Glutamatergic neuron (in vitro differentiated cells): ENCODE measurements at regions not wholly inside any gene's neighbourhood (a gene's known extent, or its start where the extent isn't known, plus 50 kb on each side); places are given as distances from the start of the nearest gene placed in this dataset. TPM values are rescaled to one million over a fixed set of nuclear protein-coding genes. Genes with fewer than 3 reads are reported as not detected.
"Not testable (repeated sequence)": the region's sequence is repeated elsewhere in the genome, so short reads cannot be mapped to it uniquely, and the experiment has no call there.

Experiments
- DNase-seq: peaks from one replicate; pipeline ENCODE4 v3.0.0; 2022
- H3K27ac Mint-ChIP-seq: one replicate; pipeline ENCODE4 v1.8.0; 2020; ENCODE audit warnings: mild to moderate bottlenecking, mixed read lengths, inconsistent platforms; ENCODE audit not compliant: unreplicated experiment
- H3K27me3 Mint-ChIP-seq: one replicate; pipeline ENCODE4 v1.8.0; 2020; ENCODE audit warnings: mild to moderate bottlenecking, moderate library complexity, mixed read lengths, inconsistent platforms; ENCODE audit not compliant: unreplicated experiment
- H3K36me3 Mint-ChIP-seq: one replicate; pipeline ENCODE4 v1.8.0; 2020; ENCODE audit warnings: mild to moderate bottlenecking, mixed read lengths, inconsistent platforms; ENCODE audit not compliant: unreplicated experiment
- H3K4me1 Mint-ChIP-seq: one replicate; pipeline ENCODE4 v1.8.0; 2020; ENCODE audit warnings: mild to moderate bottlenecking, low read depth, mixed read lengths, inconsistent platforms; ENCODE audit not compliant: unreplicated experiment
- H3K4me3 Mint-ChIP-seq: one replicate; pipeline ENCODE4 v1.8.0; 2020; ENCODE audit warnings: mild to moderate bottlenecking, mixed read lengths, inconsistent platforms; ENCODE audit not compliant: unreplicated experiment
- H3K9me3 Mint-ChIP-seq: one replicate; pipeline ENCODE4 v1.8.0; 2020; ENCODE audit warnings: mild to moderate bottlenecking, moderate library complexity, mixed read lengths, inconsistent platforms; ENCODE audit not compliant: unreplicated experiment
- CTCF ChIP-seq: fragments of 200-600 bp; sonication (generic); IDR thresholded peaks from one replicate; pipeline ENCODE4 v1.5.0; 2021; ENCODE audit not compliant: partially characterized antibody, unreplicated experiment
- microRNA-seq: library from miRNA; unstranded; fragments of <30 nt; microRNA quantifications from one replicate; pipeline ENCODE4, GENCODE V29; 2020; ENCODE audit not compliant: unreplicated experiment

- no peaks in the 10 kb centered on the region for H3K27me3 Mint-ChIP-seq
- no peak overlapping the region for H3K4me3 Mint-ChIP-seq
- no peak overlapping the region for H3K27ac Mint-ChIP-seq
- no peaks in the 10 kb centered on the region for H3K9me3 Mint-ChIP-seq
- TF ChIP-seq CTCF = no peak
- H3K4me1 Mint-ChIP-seq = no peaks in the 10 kb centered on the region
- no peak for DNase-seq
- no peaks in the 10 kb centered on the region for H3K36me3 Mint-ChIP-seq
Measured at GRCh38 chr3:151526757-151527156, 65.9 kb upstream of the IGSF10 start.

DNA sequence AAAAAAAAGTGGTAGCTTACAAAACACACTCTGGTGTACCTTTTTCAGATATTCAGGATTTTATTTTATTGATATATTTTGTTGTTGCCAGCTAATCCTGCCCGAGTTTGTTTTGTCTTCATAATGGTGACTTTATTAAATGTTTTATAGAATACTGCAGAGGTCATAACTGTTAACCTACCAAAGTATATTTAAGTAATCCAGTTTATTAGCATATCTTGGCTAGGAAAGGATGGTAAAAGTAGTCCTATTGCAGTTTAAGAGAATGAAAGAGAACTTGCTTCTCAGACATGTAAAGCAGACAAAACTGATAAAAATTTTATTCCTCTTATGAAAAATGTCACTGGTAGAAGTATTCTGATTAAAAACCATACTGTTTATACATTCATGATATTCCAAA lies 59.2 kb upstream of the IGSF10 start:
- no peak overlapping the region for H3K27ac Mint-ChIP-seq
- TF ChIP-seq CTCF = no peak
- DNase-seq = no peak
- H3K27me3 Mint-ChIP-seq = no peaks in the 10 kb centered on the region
- H3K36me3 Mint-ChIP-seq = peaks cover 4% of the 10 kb centered on the region
- H3K4me1 Mint-ChIP-seq = no peaks in the 10 kb centered on the region
- H3K9me3 Mint-ChIP-seq = no peaks in the 10 kb centered on the region
- H3K4me3 Mint-ChIP-seq = no peak overlapping the region

DNA sequence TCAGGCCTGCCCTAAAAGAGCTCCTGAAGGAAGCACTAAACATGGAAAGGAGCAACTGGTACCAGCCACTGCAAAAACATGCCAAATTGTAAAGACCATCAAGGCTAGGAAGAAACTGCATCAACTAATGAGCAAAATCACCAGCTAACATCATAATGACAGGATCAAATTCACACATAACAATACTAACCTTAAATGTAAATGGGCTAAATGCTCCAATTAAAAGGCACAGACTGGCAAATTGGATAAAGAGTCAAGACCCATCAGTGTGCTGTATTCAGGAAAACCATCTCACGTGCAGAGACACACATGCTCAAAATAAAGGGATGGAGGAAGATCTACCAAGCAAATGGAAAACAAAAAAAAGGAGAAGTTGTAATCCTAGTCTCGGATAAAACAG lies 50.6 kb upstream of the IGSF10 start:
- not testable (repeated sequence) for H3K9me3 Mint-ChIP-seq, H3K27ac Mint-ChIP-seq, H3K4me1 Mint-ChIP-seq, H3K4me3 Mint-ChIP-seq, H3K27me3 Mint-ChIP-seq, H3K36me3 Mint-ChIP-seq, DNase-seq

Small RNAs in the stretch of these regions (microRNA-seq; reads per million reads assigned to microRNA genes)
- not detected for gene MIR5186
